GM10248 (cell line): ENCODE measurements at regions not wholly inside any gene's neighbourhood (a gene's known extent, or its start where the extent isn't known, plus 50 kb on each side); places are given as distances from the start of the nearest gene placed in this dataset.

ENCODE experiments used
- CTCF ChIA-PET: fragments of 300-600 bp; sonication (Branson Sonifier 250); formaldehyde crosslinking; extraction: SDS; loops from one replicate; lab custom pipeline; 2021; ENCODE audit warnings: antibody characterized with exemption; lab: Yijun Ruan, JAX
- POLR2A ChIA-PET: fragments of 350-650 bp; sonication (Branson Sonifier 250); formaldehyde crosslinking; extraction: SDS; loops from one replicate; lab custom pipeline; 2020; ENCODE audit warnings: antibody characterized with exemption; lab: Yijun Ruan, JAX
- DNase-seq: peaks from one replicate; pipeline ENCODE4 v3.0.0; 2012; ENCODE audit errors: extremely low spot score
- CTCF ChIP-seq: IDR thresholded peaks from 2 replicates; pipeline ENCODE4 v1.5.1; 2012; ENCODE audit warnings: mild to moderate bottlenecking, low read depth; ENCODE audit errors: extremely low read depth, missing control alignments, control extremely low read depth

- CTCF ChIA-PET = no interaction called here
- no peak for TF ChIP-seq CTCF
- POLR2A ChIA-PET = no interaction called here
- no peak for DNase-seq
Measured at GRCh38 chr4:188295899-188296298, 156.7 kb downstream of the TRIML1 start.

DNA sequence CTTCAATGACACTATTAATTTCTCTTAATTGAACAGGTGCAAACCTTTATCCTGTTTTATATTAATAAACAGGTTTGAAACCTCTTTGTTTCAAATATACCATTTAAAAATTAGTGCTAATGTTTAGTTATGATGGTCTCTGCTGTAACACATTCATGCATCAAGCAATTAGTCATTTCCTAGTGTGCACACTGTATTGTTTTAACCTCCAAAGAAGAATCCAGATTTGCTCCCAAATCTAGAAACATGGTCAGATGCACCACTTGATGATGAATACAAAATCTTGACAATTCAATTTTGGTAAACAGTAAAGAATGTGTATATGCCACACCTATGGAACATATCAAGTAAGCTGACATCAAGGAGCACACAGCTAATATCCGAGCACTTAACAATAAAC lies 157.1 kb downstream of the TRIML1 start:
- ChIA-PET POLR2A (no interaction called here), CTCF (no interaction called here)
- no peak for DNase-seq
- TF ChIP-seq CTCF = no peak

DNA sequence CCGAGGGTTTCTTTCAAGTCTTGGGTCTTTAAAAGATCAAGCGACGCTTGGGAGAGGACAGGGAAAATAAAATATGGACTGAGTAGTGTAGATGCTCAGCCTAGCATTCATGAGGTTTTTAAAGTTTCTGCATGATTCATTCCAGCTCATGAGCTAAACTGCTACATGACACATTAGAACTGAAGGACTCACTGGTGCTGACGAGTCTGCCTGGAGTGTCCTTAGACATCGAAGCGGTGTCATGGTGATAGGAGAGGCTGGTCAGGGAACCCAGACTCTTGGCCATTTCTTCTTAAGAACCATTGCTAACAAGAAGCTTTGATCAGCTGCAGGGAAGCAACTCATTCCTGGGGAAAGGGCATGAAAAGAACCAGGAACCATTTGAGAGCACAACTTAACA lies 158.6 kb downstream of the TRIML1 start:
- ChIA-PET CTCF (no interaction called here), POLR2A (no interaction called here)
- no peak for TF ChIP-seq CTCF
- no peak for DNase-seq

DNA sequence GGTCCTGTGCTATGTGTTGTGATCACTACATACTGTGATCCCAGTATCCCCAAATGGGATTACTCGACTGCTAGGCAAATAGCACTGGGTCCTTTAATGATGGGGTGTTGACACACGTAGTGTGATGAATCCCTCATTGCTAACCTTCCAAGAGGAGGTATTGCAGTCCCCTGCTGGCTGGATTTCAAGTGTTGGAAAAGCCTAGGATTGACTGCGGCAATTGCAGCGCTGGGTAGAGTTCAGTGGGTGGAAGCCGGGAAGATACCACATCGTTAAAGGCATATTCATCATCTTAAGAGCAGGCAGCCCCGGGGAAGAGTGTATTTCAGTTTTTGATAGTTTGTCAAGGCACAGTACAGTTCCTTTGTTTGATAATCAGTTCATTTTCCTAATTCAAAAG lies 159.9 kb downstream of the TRIML1 start:
- no peak for TF ChIP-seq CTCF
- ChIA-PET POLR2A (no interaction called here), CTCF (no interaction called here)
- DNase-seq = no peak

- POLR2A ChIA-PET = no interaction called here
- TF ChIP-seq CTCF = no peak
- DNase-seq = no peak
- CTCF ChIA-PET = no interaction called here
Measured at GRCh38 chr4:188300385-188300784, 161.1 kb downstream of the TRIML1 start.

DNA sequence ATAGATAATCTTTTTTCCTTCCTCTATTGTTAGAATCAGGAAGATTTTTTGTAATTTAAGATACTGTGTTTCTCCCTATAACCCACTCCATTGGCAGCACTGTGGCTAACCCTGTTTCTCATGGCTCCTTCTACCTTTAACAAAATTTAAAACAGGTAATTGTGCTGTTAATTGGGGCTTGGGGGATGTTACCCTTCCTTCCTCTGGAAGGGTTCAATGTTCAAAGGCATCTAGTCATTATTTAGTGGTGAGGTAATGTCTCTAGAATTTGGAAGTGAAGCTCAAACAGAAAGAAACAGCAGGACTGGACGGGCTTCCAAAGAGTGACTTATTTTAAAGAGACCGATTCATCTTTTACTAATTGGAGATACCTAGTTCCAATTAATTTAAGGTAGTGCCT lies 166.4 kb downstream of the TRIML1 start:
- no peak for DNase-seq
- CTCF ChIA-PET = no interaction called here
- POLR2A ChIA-PET = no interaction called here
- no peak for TF ChIP-seq CTCF

DNA sequence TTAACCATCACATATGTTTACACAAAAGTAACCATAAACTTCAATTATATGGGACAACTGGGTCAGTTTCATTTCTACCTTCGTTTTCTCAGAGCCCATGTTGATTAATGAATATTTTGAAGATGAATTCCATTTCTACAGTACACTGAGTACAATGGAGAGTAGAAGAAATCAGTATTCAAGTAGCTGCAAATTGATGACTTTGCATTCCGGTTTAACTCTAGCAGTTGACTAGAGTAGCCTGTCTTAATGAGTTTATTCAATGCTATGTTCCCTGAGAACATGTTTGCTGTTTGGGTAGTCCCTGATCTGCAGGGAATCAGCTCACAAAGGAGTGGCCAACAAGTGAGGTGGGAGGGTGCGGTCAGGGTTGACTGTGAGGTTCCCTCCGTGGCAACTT lies 168.3 kb downstream of the TRIML1 start:
- POLR2A ChIA-PET = no interaction called here
- CTCF ChIA-PET = no interaction called here

More for the DNA sequence above, 168.3 kb downstream of the TRIML1 start:
- TF ChIP-seq CTCF = no peak
- no peak for DNase-seq
